UCSD-AML1 (cell line): ENCODE measurements at regions not wholly inside any gene's neighbourhood (a gene's known extent, or its start where the extent isn't known, plus 50 kb on each side); places are given as distances from the start of the nearest gene placed in this dataset.

Experiments
- DNase-seq: peaks from one replicate; lab custom pipeline; 2025; ENCODE audit not compliant: unreplicated experiment; lab: John Stamatoyannopoulos, UW

- DNase-seq, result no peak
These were observed 470.7 kb upstream of the BRINP1 start for GRCh38 chr9:119839888-119840287.

DNA sequence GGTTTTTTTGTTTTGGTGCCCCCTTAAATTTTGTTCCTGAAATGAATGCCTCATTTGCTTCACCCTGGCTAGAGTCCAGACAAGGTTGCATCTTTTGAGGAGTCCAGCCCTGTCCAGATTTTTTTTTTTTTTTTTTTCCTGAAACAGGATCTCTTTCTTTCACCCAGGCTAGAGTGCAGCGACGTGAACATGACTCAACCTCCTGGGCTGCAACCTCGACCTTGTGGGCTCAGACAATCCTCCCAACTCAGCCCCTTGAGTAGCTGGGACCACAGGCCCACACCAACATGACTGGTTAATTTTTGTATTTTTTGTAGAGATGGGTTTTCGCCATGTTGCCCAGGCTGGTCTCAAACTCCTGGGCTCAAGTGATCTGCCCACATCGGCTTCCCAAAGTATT is 469.0 kb upstream of the BRINP1 start:
- DNase-seq, result no peak

- DNase-seq, result no peak
These were observed 466.8 kb upstream of the BRINP1 start for GRCh38 chr9:119836036-119836435.

- no peak for DNase-seq
These were observed 464.9 kb upstream of the BRINP1 start for GRCh38 chr9:119834064-119834620.

DNA sequence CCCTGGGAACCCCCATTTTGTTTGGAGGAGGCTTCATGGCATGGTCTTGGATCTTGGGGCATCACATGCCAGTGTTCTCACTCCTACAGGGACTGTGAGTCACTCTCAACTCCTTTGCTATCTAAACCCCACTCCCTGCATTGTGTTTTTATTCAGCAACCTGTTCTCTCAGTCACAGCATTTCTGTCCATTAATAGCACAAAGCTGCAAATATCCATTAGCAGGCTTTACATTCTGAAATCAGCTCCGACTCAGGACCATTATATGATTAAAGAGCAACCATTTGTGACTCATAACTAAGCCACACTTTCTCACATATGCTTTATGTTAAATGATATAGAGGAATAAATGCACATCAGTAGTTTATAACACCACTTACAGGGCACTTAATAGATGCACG is 462.1 kb upstream of the BRINP1 start:
- no peak for DNase-seq

DNA sequence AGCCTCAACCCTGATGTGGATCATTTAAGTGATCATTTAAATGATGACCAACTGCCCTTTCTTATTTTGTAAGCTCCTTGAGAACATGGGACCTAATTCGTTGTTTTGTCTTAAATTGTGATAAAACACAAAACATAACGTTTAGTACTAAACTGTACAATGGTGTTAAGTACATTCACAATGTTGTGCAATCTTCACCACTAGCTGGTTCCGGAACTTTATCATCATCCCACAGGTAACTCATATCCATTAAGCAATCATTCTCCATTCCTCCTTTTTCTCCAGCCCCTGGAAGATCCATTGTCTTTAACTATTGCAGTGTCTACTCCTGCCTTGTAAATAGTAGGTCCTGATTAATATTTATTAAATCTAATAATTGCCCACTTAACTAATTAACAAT is 460.5 kb upstream of the BRINP1 start:
- DNase-seq, result no peak

- no peak for DNase-seq
These were observed 460.0 kb upstream of the BRINP1 start for GRCh38 chr9:119829186-119829585.

DNA sequence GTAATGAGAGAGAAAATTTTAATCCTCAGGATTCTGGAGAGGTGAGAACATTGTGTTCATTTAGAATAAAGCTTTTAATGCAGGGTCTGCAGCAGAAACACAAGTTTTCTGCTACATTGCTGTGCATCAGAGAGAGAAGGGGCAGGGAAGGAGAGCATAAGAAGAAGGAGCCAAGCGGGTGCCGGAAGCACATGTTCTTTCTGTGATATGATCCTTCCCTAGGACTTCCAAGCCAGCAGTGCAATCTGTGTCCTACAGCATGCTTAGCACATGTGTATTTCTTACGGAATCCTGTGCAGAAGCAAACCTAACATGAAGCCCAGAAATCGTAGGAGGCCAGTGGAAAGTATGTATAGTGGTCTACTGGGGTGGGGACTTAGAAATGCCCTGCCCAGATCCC is 458.3 kb upstream of the BRINP1 start:
- no peak for DNase-seq

GRCh38 chr9:119827126-119827525 is 457.9 kb upstream of the BRINP1 start:
- DNase-seq, result no peak

DNA sequence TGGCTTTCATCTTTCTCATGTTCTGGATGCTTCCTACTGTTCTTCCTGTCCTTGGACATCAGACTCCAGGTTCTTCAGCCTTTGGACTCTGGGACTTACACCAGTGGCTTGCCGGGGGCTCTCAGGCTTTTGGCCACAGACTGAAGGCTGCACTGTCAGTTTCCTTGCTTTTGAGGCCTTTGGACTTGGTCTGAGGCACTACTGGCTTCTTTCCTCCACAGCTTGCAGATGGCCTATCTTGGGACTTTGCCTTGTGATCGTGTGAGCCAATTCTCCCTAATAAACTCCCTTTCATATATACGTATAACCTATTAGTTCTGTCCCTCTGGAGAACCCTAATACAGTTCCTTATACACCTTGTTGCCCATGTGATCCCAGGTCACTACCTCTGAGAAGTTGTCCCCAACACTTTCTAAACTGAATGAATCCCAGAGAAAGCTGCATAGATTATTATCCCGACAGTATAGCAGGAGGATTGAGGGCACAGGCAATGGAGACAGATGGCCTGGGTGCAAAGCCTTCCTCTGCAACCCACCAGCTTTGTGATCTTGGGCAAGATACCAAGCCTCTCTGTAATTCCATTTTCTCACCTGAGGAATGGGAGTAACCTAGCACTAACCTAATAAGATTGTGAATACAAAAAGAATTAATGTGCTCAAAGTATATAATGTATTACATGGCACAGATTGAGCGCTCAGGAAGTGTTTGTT is 449.6 kb upstream of the BRINP1 start:
- no peak for DNase-seq

DNA sequence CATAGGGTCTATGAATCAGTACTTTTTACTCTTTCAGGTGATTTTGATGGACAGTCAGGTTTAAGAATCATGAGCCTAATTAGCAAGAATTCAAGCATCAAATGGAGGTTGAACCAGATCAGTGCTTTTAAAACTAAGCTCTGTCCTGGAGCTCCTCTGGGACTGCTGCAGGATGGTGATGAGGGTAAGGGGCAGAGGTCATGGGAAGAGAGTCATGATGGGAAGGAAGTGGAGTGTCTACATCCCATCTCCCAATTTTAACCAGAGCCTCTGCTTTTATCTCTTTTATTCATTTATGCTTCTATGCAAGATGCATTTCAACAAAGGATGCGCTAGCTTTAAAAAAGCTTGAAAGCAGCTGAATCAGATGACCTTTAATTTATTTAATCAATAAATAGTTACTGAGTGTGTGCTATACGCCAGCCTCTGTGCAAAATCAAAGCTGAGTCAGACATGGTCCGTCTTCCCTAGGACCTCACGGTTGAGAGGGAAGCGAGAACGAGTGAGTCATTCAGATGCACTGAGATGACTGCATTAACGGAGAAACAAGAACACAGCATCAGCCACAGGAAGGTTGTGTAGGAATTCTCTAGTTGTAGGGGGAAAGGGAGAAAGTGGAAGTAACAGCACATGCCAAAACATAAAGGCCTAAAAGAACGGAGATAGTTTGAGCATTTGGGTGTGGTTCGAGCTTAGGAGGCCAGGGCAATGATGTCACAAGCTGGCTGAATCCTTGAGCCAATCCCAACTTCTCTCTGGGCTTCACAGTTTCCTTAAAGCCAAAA is 441.6 kb upstream of the BRINP1 start:
- no peak for DNase-seq

GRCh38 chr9:119803679-119804078 is 434.4 kb upstream of the BRINP1 start:
- no peak for DNase-seq

DNA sequence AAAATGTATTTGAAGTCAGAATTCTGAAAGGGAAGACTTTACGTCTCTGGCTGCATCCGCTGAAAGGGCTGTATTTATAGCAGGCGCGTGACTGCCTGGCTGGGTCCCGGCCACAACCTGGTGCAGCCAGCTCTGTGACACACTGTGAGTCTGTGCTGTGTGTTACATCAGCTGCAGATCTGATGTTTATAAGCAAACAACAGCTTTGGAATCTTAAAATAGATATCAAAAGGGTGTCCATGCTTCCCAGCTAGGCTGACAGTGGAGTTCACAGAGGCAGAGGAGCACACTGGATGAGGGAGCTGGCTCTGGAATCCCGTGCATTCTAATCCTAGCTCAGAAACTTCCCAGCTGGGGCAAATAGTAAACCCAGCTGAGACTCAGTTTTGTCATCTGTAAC is 433.4 kb upstream of the BRINP1 start:
- DNase-seq, result no peak

GRCh38 chr9:119802133-119802532 is 432.9 kb upstream of the BRINP1 start:
- DNase-seq, result no peak

DNA sequence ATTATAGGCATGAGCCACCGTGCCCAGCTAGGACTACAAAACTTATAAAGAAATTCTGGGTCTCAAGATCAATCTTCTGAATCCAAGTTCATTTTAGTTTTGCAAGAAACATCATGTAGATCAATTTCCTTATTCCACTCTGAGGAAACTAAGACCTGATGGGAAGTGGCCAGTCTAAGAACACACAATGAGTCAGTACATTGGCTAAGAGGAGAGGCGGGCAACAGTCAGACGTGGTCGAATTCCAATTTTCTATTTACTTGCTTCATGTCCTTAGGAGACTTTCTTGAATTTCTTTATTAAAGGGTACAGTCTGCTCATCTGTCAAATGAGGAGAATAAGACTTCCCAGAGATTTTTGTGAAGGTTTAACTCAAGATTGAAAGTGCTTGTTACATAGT is 432.1 kb upstream of the BRINP1 start:
- DNase-seq, result no peak

- DNase-seq, result no peak
These were observed 426.2 kb upstream of the BRINP1 start for GRCh38 chr9:119795395-119795794.

- DNase-seq, result no peak
These were observed 425.6 kb upstream of the BRINP1 start for GRCh38 chr9:119794836-119795235.

DNA sequence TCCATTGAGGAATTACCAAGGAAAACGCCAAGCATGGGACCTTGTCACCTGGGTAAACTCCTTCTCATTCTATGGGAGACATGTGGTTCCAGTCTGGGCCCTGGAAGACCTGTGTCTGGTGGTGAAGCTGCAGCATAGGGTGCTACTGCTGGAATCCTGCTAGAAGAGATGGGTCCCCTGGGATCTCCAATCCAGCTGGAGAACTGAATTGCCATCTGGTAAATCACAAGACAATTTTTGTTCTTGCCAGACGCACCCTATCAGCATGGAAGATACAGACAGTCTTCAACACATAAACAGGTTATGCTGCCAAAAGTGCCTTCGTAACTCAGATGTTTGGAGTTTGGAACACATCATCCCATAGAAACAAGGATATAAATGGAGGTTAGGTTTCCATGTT is 424.0 kb upstream of the BRINP1 start:
- no peak for DNase-seq

GRCh38 chr9:119792242-119792641 is 423.0 kb upstream of the BRINP1 start:
- DNase-seq, result no peak

DNA sequence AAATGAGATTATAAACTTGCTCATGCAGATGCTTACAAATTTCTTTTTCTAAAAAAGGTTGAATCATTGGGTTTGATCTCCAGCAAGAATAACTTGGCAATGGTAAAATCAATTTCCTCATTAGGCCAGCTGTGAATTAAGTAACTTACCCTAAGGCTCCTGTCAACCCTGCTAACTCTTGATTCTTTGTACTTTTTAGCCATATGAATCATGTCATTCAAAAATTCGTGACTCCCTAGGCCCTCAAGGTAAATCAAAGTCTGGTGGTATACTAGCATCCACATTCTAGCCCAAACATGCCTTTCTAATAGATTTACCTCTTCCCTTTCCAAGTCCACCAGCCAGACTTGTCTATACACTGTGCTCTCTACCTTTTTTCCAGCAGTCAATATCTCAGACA is 420.8 kb upstream of the BRINP1 start:
- DNase-seq, result no peak

GRCh38 chr9:119788921-119789320 is 419.7 kb upstream of the BRINP1 start:
- no peak for DNase-seq

- no peak for DNase-seq
These were observed 412.7 kb upstream of the BRINP1 start for GRCh38 chr9:119781886-119782285.
